VCaP (cell line): ENCODE measurements at regions not wholly inside any gene's neighbourhood (a gene's known extent, or its start where the extent isn't known, plus 50 kb on each side); places are given as distances from the start of the nearest gene placed in this dataset.

Source experiments
- H3K27ac ChIP-seq: fragments of 450-650 bp; 2 replicates; pipeline ENCODE4 v1.5.1; 2017
- CTCF ChIP-seq: fragments of 450-650 bp; conservative IDR thresholded peaks from 2 replicates; pipeline ENCODE4 v1.5.1; 2017; ENCODE audit warnings: mild to moderate bottlenecking, moderate library complexity

- no peak for TF ChIP-seq CTCF
- no peak overlapping the region for H3K27ac ChIP-seq
Measured at GRCh38 chr21:28758883-28759242, 233.8 kb downstream of the LTN1 start.

- TF ChIP-seq CTCF = no peak
- H3K27ac ChIP-seq = no peak overlapping the region
Measured at GRCh38 chr21:28758042-28758882, 234.4 kb downstream of the LTN1 start.

GRCh38 chr21:28754862-28755261 is 237.8 kb downstream of the LTN1 start:
- no peak for TF ChIP-seq CTCF
- no peak overlapping the region for H3K27ac ChIP-seq

GRCh38 chr21:28754127-28754611 is 238.5 kb downstream of the LTN1 start:
- H3K27ac ChIP-seq = no peak overlapping the region
- no peak for TF ChIP-seq CTCF

- TF ChIP-seq CTCF = no peak
- H3K27ac ChIP-seq = no peak overlapping the region
Measured at GRCh38 chr21:28752131-28752530, 240.5 kb downstream of the LTN1 start.

GRCh38 chr21:28751176-28751575 is 241.5 kb downstream of the LTN1 start:
- H3K27ac ChIP-seq = no peak overlapping the region
- TF ChIP-seq CTCF = no peak

GRCh38 chr21:28750565-28750964 is 242.1 kb downstream of the LTN1 start:
- no peak for TF ChIP-seq CTCF
- H3K27ac ChIP-seq = no peak overlapping the region
